CD4-positive, alpha-beta T cell (primary cell): ENCODE measurements at regions not wholly inside any gene's neighbourhood (a gene's known extent, or its start where the extent isn't known, plus 50 kb on each side); places are given as distances from the start of the nearest gene placed in this dataset.

ENCODE experiments used
- ATAC-seq: fragments of 200-7000 bp; cut with Tn5 transposase; one replicate; pipeline ENCODE4 v1.10.0; 2022; ENCODE audit warnings: mild to moderate bottlenecking; ENCODE audit not compliant: poor library complexity
- CTCF ChIA-PET: fragments of 350-600 bp; sonication (Branson Sonifier 250); formaldehyde crosslinking; loops from one replicate; lab custom pipeline; 2021; ENCODE audit warnings: antibody characterized with exemption, inconsistent platforms; lab: Charles Lee
- POLR2A ChIA-PET: fragments of 350-600 bp; sonication (Branson Sonifier 250); formaldehyde crosslinking; loops from one replicate; lab custom pipeline; 2021; ENCODE audit warnings: antibody characterized with exemption, inconsistent platforms; lab: Charles Lee
- DNase-seq, 14 experiments: peaks; one replicate each; pipeline ENCODE4 v3.0.0-alpha.2; 2013 to 2020; ENCODE audit warnings: mixed read lengths in 2 of 14
- H3K27ac ChIP-seq, 2 donors: one replicate each; pipeline versions ENCODE4 v1.5.1 to v1.7.0; 2013; ENCODE audit warnings: low read length in 2 of 2, low read depth in 1 of 2, mild to moderate bottlenecking in 1 of 2
- H3K27me3 ChIP-seq, 2 experiments: 1 replicate in 1 of 2; 2 replicates in 1 of 2; pipeline versions ENCODE4 v1.6.1 to v1.7.0; 2013; ENCODE audit warnings: low read length in 2 of 2, control low read depth in 1 of 2, mild to moderate bottlenecking in 1 of 2, moderate library complexity in 1 of 2; ENCODE audit not compliant: insufficient read depth in 2 of 2, control insufficient read depth in 1 of 2
- H3K36me3 ChIP-seq: one replicate; pipeline ENCODE4 v1.6.1; 2013; ENCODE audit warnings: low read length, control low read depth; ENCODE audit not compliant: insufficient read depth
- H3K4me1 ChIP-seq: one replicate; pipeline ENCODE4 v1.6.1; 2013; ENCODE audit warnings: low read length, control low read depth; ENCODE audit not compliant: insufficient read depth
- H3K4me3 ChIP-seq: one replicate; pipeline ENCODE4 v1.5.1; 2013; ENCODE audit warnings: mild to moderate bottlenecking, low read length, moderate library complexity
- H3K9me3 ChIP-seq, 2 experiments: 1 replicate in 1 of 2; 2 replicates in 1 of 2; pipeline versions ENCODE4 v1.6.1 to v1.7.0; 2013; ENCODE audit warnings: low read length in 2 of 2, mild to moderate bottlenecking in 2 of 2, control low read depth in 1 of 2, moderate library complexity in 1 of 2; ENCODE audit not compliant: control insufficient read depth in 1 of 2, insufficient read depth in 1 of 2
- H3K27ac Mint-ChIP-seq: one replicate; pipeline ENCODE4 v1.8.0; 2020; ENCODE audit warnings: mixed read lengths
- H3K27me3 Mint-ChIP-seq: one replicate; pipeline ENCODE4 v1.8.0; 2021; ENCODE audit warnings: mixed read lengths
- H3K36me3 Mint-ChIP-seq: one replicate; pipeline ENCODE4 v1.8.0; 2021; ENCODE audit warnings: low read depth, mixed read lengths
- H3K4me1 Mint-ChIP-seq: one replicate; pipeline ENCODE4 v1.8.0; 2021; ENCODE audit warnings: low read depth, mixed read lengths
- H3K4me3 Mint-ChIP-seq: one replicate; pipeline ENCODE4 v1.8.0; 2020; ENCODE audit warnings: mild to moderate bottlenecking, mixed read lengths
- H3K9me3 Mint-ChIP-seq: one replicate; pipeline ENCODE4 v1.8.0; 2020; ENCODE audit warnings: mixed read lengths
- intact Hi-C, 2 experiments: fragments of 100-400 bp; cut with DNase I in 1 of 2; cut with micrococcal nuclease in 1 of 2; formaldehyde crosslinking; loops; one replicate each; pipeline versions ENCODE4 v1.15.1 to v1.9.0; 2023 to 2025; cut with DNase I, micrococcal nuclease
- TF ChIP-seq, protein P1 (sequence below): fragments of 200-600 bp; IDR thresholded peaks from one replicate; pipeline ENCODE4 v1.8.0; 2022; ENCODE audit warnings: antibody characterized with exemption, mild to moderate bottlenecking

DNA sequence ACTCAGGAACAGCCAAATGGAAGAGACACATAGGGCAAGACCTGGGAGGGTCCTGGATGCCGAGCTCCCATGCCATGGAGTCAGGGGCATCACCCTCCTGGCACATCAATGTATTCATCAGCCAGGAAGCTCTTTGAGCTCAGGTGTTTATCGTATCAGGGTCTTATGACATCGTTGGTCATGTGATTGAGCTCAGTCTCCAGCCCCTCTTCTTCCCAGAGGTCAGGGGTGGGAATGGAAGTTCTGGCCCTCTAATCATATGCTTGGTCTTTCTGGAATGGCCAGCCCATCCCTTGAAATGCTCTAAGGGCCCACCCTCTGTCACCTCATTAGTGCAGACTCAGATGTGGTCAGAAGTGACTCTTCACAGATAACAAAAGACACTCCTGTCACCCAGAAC, 52.4 kb upstream of the TULP4 start:
- Mint-ChIP-seq H3K9me3 (no peaks in the 10 kb centered on the region), H3K27me3 (no peaks in the 10 kb centered on the region), H3K4me1 (peaks cover 40% of the 10 kb centered on the region), H3K4me3 (no peak overlapping the region), H3K36me3 (peaks cover 16% of the 10 kb centered on the region), H3K27ac (no peak overlapping the region)
- ATAC-seq, result no peak
- POLR2A ChIA-PET, result no interaction called here
- TF ChIP-seq, protein P1, sequence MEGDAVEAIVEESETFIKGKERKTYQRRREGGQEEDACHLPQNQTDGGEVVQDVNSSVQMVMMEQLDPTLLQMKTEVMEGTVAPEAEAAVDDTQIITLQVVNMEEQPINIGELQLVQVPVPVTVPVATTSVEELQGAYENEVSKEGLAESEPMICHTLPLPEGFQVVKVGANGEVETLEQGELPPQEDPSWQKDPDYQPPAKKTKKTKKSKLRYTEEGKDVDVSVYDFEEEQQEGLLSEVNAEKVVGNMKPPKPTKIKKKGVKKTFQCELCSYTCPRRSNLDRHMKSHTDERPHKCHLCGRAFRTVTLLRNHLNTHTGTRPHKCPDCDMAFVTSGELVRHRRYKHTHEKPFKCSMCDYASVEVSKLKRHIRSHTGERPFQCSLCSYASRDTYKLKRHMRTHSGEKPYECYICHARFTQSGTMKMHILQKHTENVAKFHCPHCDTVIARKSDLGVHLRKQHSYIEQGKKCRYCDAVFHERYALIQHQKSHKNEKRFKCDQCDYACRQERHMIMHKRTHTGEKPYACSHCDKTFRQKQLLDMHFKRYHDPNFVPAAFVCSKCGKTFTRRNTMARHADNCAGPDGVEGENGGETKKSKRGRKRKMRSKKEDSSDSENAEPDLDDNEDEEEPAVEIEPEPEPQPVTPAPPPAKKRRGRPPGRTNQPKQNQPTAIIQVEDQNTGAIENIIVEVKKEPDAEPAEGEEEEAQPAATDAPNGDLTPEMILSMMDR, result no peak
- CTCF ChIA-PET, result no interaction called here
- intact Hi-C loops, result no loop called here
- Histone ChIP-seq H3K9me3 (no peaks in the 10 kb centered on the region), H3K36me3 (no peaks in the 10 kb centered on the region), H3K4me1 (peaks cover 36% of the 10 kb centered on the region), H3K4me3 (no peak overlapping the region), H3K27ac (no peak overlapping the region), H3K27me3 (no peaks in the 10 kb centered on the region)
- DNase-seq, result no peak

DNA sequence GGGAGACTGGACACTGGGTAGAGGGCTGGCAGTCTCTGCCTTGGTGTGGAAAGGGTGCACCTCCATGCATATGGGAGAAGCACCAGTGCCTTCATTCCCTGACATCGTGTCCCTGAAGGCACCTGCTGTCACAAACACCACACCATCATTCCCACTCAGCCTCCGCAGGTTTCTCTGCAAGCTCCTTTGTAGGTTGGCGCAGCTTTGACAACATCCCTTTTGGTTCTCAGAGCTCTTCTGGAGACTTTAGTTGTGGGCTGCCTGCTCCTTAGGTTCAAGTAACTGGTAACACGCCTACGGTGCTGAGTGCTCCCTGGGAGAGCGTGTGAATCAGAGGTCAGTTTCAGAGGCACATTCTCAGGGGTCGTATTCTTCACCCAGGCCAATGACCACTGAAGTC, 50.2 kb upstream of the TULP4 start:
- Histone ChIP-seq H3K27ac (no peak overlapping the region), H3K4me1 (peaks cover 15% of the 10 kb centered on the region), H3K9me3 (no peaks in the 10 kb centered on the region), H3K27me3 (no peaks in the 10 kb centered on the region), H3K36me3 (no peaks in the 10 kb centered on the region), H3K4me3 (no peak overlapping the region)
- Mint-ChIP-seq H3K9me3 (no peaks in the 10 kb centered on the region), H3K27ac (no peak overlapping the region), H3K4me3 (no peak overlapping the region), H3K4me1 (peaks cover 18% of the 10 kb centered on the region), H3K36me3 (peaks cover 17% of the 10 kb centered on the region), H3K27me3 (no peaks in the 10 kb centered on the region)
- DNase-seq, result no peak
- CTCF ChIA-PET, result interaction anchor here (0.9 kb wide), 1 partner anchor 16 kb away, joined by 4 read pairs; no protein-coding TSS in a partner anchor
- intact Hi-C loops, result no loop called here
- TF ChIP-seq, protein P1, result no peak
- ATAC-seq, result no peak
- POLR2A ChIA-PET, result no interaction called here
